HCT116 (cell line): ENCODE measurements at regions not wholly inside any gene's neighbourhood (a gene's known extent, or its start where the extent isn't known, plus 50 kb on each side); places are given as distances from the start of the nearest gene placed in this dataset.

Experiments
- ATAC-seq: fragments of 200-7000 bp; cut with Tn5 transposase; 2 replicates; pipeline ENCODE4 v1.9.1; 2020; ENCODE audit warnings: mild to moderate bottlenecking, moderate library complexity
- BruUV-seq: library from RNA; stranded (reverse); fragments of 400-500 nt; replicated peaks from 2 replicates; lab custom pipeline; 2021; lab: Mats Ljungman, UMichigan
- CTCF ChIA-PET: fragments of 300-600 bp; sonication (Branson Sonifier 250); formaldehyde crosslinking; loops from one replicate; lab custom pipeline; 2021; ENCODE audit warnings: antibody characterized with exemption; lab: Charles Lee
- POLR2A ChIA-PET: fragments of 300-600, 350-600 bp; sonication (Branson Sonifier 250); formaldehyde crosslinking; loops from one replicate; lab custom pipeline; 2021; ENCODE audit warnings: antibody characterized with exemption; lab: Charles Lee
- RAD21 ChIA-PET, 2 experiments: fragments of 300-600 bp; sonication (Branson Sonifier 250); formaldehyde crosslinking; loops; one replicate each; lab custom pipeline; 2023; ENCODE audit warnings: low total read pairs in 2 of 2; ENCODE audit not compliant: uncharacterized antibody in 2 of 2, unreplicated experiment in 2 of 2, low non-redundant PET in 1 of 2; lab: Charles Lee
- DNase-seq: peaks from one replicate; pipeline ENCODE4 v3.0.0-alpha.2; 2010; ENCODE audit warnings: low read depth, low spot score
- H2AFZ ChIP-seq: fragments of 200-600 bp; shearing (Covaris generic), sonication (generic); 2 replicates; pipeline ENCODE4 v1.6.1; 2017; ENCODE audit warnings: low read depth, mixed run types, mixed read lengths, antibody characterized with exemption, low read length; ENCODE audit not compliant: poor library complexity, severe bottlenecking
- H3K27ac ChIP-seq: 2 replicates; pipeline ENCODE4 v1.5.1; 2012; ENCODE audit warnings: low read depth, low read length
- H3K27me3 ChIP-seq: fragments of 200-600 bp; sonication (generic); 2 replicates; pipeline ENCODE4 v1.6.1; 2016; ENCODE audit warnings: mixed run types, low read length, mixed read lengths; ENCODE audit not compliant: insufficient read depth
- H3K36me3 ChIP-seq, 2 experiments: fragments of 200-500 bp in 1 of 2; fragments of 200-600 bp in 1 of 2; sonication (Bioruptor generic) in 1 of 2; sonication (generic) in 1 of 2; 2 replicates each; pipeline versions ENCODE4 v1.5.1 to v1.6.1; 2014 to 2016; ENCODE audit warnings: low read length in 2 of 2, inconsistent platforms in 1 of 2, mixed read lengths in 1 of 2, mixed run types in 1 of 2; ENCODE audit not compliant: insufficient read depth in 2 of 2, control insufficient read depth in 1 of 2
- H3K4me1 ChIP-seq, 2 experiments: fragments of 200-600 bp in 1 of 2; sonication (generic) in 1 of 2; 2 replicates each; pipeline versions ENCODE4 v1.5.1 to v1.6.1; 2012 to 2017; ENCODE audit warnings: low read length in 2 of 2, inconsistent platforms in 1 of 2, mild to moderate bottlenecking in 1 of 2, mixed read lengths in 1 of 2, mixed run types in 1 of 2, moderate library complexity in 1 of 2; ENCODE audit not compliant: insufficient read depth in 2 of 2, control insufficient read depth in 1 of 2
- H3K4me2 ChIP-seq: fragments of 200-600 bp; sonication (generic); 2 replicates; pipeline ENCODE4 v1.6.1; 2017; ENCODE audit warnings: mixed run types, low read length, mixed read lengths
- H3K4me3 ChIP-seq, 2 experiments: fragments of 200-600 bp in 1 of 2; sonication (generic) in 1 of 2; replicated peaks in 1 of 2; 2 replicates each; pipeline ENCODE4 v1.5.1; 2011 to 2016; ENCODE audit warnings: low read length in 2 of 2, control low read depth in 1 of 2, low read depth in 1 of 2, mild to moderate bottlenecking in 1 of 2, mixed read lengths in 1 of 2, mixed run types in 1 of 2
- H3K79me2 ChIP-seq: fragments of 200-600 bp; sonication (generic); 2 replicates; pipeline ENCODE4 v1.6.1; 2017; ENCODE audit warnings: mild to moderate bottlenecking, mixed run types, low read length, moderate library complexity, mixed read lengths; ENCODE audit not compliant: insufficient read depth
- H3K9ac ChIP-seq: fragments of 200-600 bp; sonication (generic); 2 replicates; pipeline ENCODE4 v1.6.1; 2016; ENCODE audit warnings: low read length, mixed read lengths
- H3K9me2 ChIP-seq: fragments of 200-600 bp; sonication (generic), shearing (Covaris generic); 2 replicates; pipeline ENCODE4 v1.6.1; 2017; ENCODE audit warnings: mixed run types, mild to moderate bottlenecking, moderate library complexity; ENCODE audit not compliant: insufficient read depth
- H3K9me3 ChIP-seq, 2 experiments: fragments of 200-500 bp in 1 of 2; fragments of 200-600 bp in 1 of 2; sonication (Bioruptor generic) in 1 of 2; sonication (generic) in 1 of 2; 2 replicates each; pipeline ENCODE4 v1.6.1; 2014 to 2017; ENCODE audit warnings: low read length in 2 of 2, mixed read lengths in 2 of 2, inconsistent platforms in 1 of 2, low read depth in 1 of 2, mild to moderate bottlenecking in 1 of 2, mixed run types in 1 of 2, moderate library complexity in 1 of 2; ENCODE audit not compliant: control insufficient read depth in 1 of 2, insufficient read depth in 1 of 2
- H4K20me1 ChIP-seq: fragments of 200-600 bp; sonication (generic), shearing (Covaris generic); 2 replicates; pipeline ENCODE4 v1.6.1; 2017; ENCODE audit warnings: mixed run types, mild to moderate bottlenecking, moderate library complexity; ENCODE audit not compliant: insufficient read depth
- ELF1 ChIP-seq: IDR thresholded peaks from 2 replicates; pipeline ENCODE4 v1.6.1; 2012; ENCODE audit warnings: low read depth, borderline replicate concordance
- EZH2 ChIP-seq: fragments of 200-600 bp; sonication (generic); IDR thresholded peaks from 2 replicates; pipeline ENCODE4 v1.6.1; 2017; ENCODE audit warnings: antibody characterized with exemption, mixed run types
- RAD21 ChIP-seq: IDR thresholded peaks from 2 replicates; pipeline ENCODE4 v1.6.1; 2012; ENCODE audit warnings: low read depth, mild to moderate bottlenecking
- SIN3A ChIP-seq: IDR thresholded peaks from 2 replicates; pipeline ENCODE4 v1.6.1; 2012; ENCODE audit warnings: low read depth
- SRF ChIP-seq: IDR thresholded peaks from 2 replicates; pipeline ENCODE4 v1.6.1; 2012; ENCODE audit warnings: low read depth
- intact Hi-C: fragments of 100-400 bp; cut with micrococcal nuclease; formaldehyde crosslinking; loops from 2 replicates; pipeline ENCODE4 v1.10.0; 2022

GRCh38 chr13:56378566-56378965 lies 762.2 kb upstream of the PRR20A start:
- ATAC-seq (no peak), DNase-seq (no peak)
- Histone ChIP-seq H3K9me2 (no peaks in the 10 kb centered on the region), H2AFZ (no peak overlapping the region), H3K79me2 (no peaks in the 10 kb centered on the region), H3K4me1 (no peaks in the 10 kb centered on the region), H3K4me2 (no peak overlapping the region), H4K20me1 (no peaks in the 10 kb centered on the region), H3K27me3 (no peaks in the 10 kb centered on the region), H3K27ac (no peak overlapping the region), H3K9me3 (peaks cover 13 to 17% of the 10 kb centered on the region in 2 experiments; a peak in 3 of 4 replicates), H3K36me3 (no peaks in the 10 kb centered on the region), H3K9ac (no peak overlapping the region), H3K4me3 (no peak overlapping the region)
- ChIA-PET CTCF (no interaction called here), RAD21 (no interaction called here), POLR2A (no interaction called here)
- intact Hi-C loops: no loop called here
- TF ChIP-seq ELF1 (no peak), SIN3A (no peak)
- BruUV-seq: no TSS peak

- no peaks in the 10 kb centered on the region for H4K20me1 ChIP-seq
- H3K27ac ChIP-seq: no peak overlapping the region
- no peaks in the 10 kb centered on the region for H3K36me3 ChIP-seq
- no peak overlapping the region for H3K4me2 ChIP-seq
- no peak overlapping the region for H3K4me3 ChIP-seq
- DNase-seq (no peak), ATAC-seq (no peak)
- H2AFZ ChIP-seq: no peak overlapping the region
- intact Hi-C loops: no loop called here
- BruUV-seq: no TSS peak
- H3K27me3 ChIP-seq: no peaks in the 10 kb centered on the region
- RAD21 ChIA-PET: no interaction called here
- TF ChIP-seq SRF (no peak), EZH2 (no peak), RAD21 (no peak)
- peaks cover 14 to 30% of the 10 kb centered on the region in 2 experiments; a peak in 3 of 4 replicates for H3K9me3 ChIP-seq
- no peaks in the 10 kb centered on the region for H3K9me2 ChIP-seq
- CTCF ChIA-PET: no interaction called here
- POLR2A ChIA-PET: no interaction called here
- no peak overlapping the region for H3K9ac ChIP-seq
- H3K4me1 ChIP-seq: no peaks in the 10 kb centered on the region
- no peaks in the 10 kb centered on the region for H3K79me2 ChIP-seq
Observed at GRCh38 chr13:56393549-56393948, 747.2 kb upstream of the PRR20A start.
